ENCODE measurements at regions not wholly inside any gene's neighbourhood (a gene's known extent, or its start where the extent isn't known, plus 50 kb on each side); places are given as distances from the start of the nearest gene placed in this dataset.
"Not testable (repeated sequence)": the region's sequence is repeated elsewhere in the genome, so short reads cannot be mapped to it uniquely, and the experiment has no call there.

GRCh38 chr5:43824325-43824964 lies 221.5 kb downstream of the NNT start:
- TF ChIP-seq CTCF (IDR thresholded peaks at IDR 0.05); POLR2A (IDR thresholded peaks at IDR 0.05); EP300 (IDR thresholded peaks at IDR 0.05; ENCODE audit: low read depth); POLR2AphosphoS5 (IDR thresholded peaks at IDR 0.05): not testable (repeated sequence)
